Fibroblast of lung (primary cell): ENCODE measurements at regions not wholly inside any gene's neighbourhood (a gene's known extent, or its start where the extent isn't known, plus 50 kb on each side); places are given as distances from the start of the nearest gene placed in this dataset.

Experiments used
- DNase-seq, 2 donors: peaks; one replicate each; pipeline versions ENCODE4 v3.0.0 to v3.0.0-alpha.2; 2010; ENCODE audit warnings: low read depth in 2 of 2
- H2AFZ ChIP-seq: 2 replicates; pipeline ENCODE4 v1.5.1; 2012; ENCODE audit warnings: low read length, control low read depth, inconsistent platforms
- H3K27ac ChIP-seq: 2 replicates; pipeline ENCODE4 v1.5.1; 2011; ENCODE audit warnings: low read length, control low read depth; ENCODE audit not compliant: insufficient read depth
- H3K27me3 ChIP-seq: 2 replicates; pipeline ENCODE4 v1.5.1; 2011; ENCODE audit warnings: mild to moderate bottlenecking, low read length; ENCODE audit not compliant: control insufficient read depth, insufficient read depth
- H3K36me3 ChIP-seq: 2 replicates; pipeline ENCODE4 v1.5.1; 2011; ENCODE audit warnings: low read length; ENCODE audit not compliant: control insufficient read depth, insufficient read depth
- H3K4me1 ChIP-seq: 2 replicates; pipeline ENCODE4 v1.5.1; 2011; ENCODE audit warnings: low read length; ENCODE audit not compliant: control insufficient read depth, insufficient read depth; ENCODE audit errors: extremely low read depth
- H3K4me2 ChIP-seq: 2 replicates; pipeline ENCODE4 v1.5.1; 2011; ENCODE audit warnings: low read length, control low read depth; ENCODE audit not compliant: insufficient read depth; ENCODE audit errors: extremely low read depth
- H3K4me3 ChIP-seq, 4 experiments: fragments of 200-600 bp in 1 of 4; sonication (generic) in 1 of 4; replicated peaks in 1 of 4; 2 replicates each; pipeline ENCODE4 v1.5.1; 2011 to 2016; ENCODE audit warnings: low read length in 4 of 4, low read depth in 3 of 4, mild to moderate bottlenecking in 3 of 4, control low read depth in 2 of 4, inconsistent platforms in 1 of 4, mixed read lengths in 1 of 4; ENCODE audit not compliant: insufficient read depth in 1 of 4; ENCODE audit errors: control extremely low read depth in 1 of 4
- H3K79me2 ChIP-seq: 2 replicates; pipeline ENCODE4 v1.5.1; 2012; ENCODE audit warnings: mild to moderate bottlenecking, low read length, inconsistent platforms; ENCODE audit not compliant: control insufficient read depth, insufficient read depth
- H3K9ac ChIP-seq: 2 replicates; pipeline ENCODE4 v1.5.1; 2011; ENCODE audit warnings: mild to moderate bottlenecking, low read length, control low read depth; ENCODE audit not compliant: insufficient read depth
- H3K9me3 ChIP-seq: 2 replicates; pipeline ENCODE4 v1.5.1; 2012; ENCODE audit warnings: low read depth, low read length; ENCODE audit not compliant: control insufficient read depth, insufficient read depth
- H4K20me1 ChIP-seq: 2 replicates; pipeline ENCODE4 v1.5.1; 2011; ENCODE audit warnings: low read length; ENCODE audit not compliant: control insufficient read depth, insufficient read depth; ENCODE audit errors: extremely low read depth
- CTCF ChIP-seq, 2 donors: IDR thresholded peaks in 1 of 2; conservative IDR thresholded peaks in 1 of 2; 1 replicate in 1 of 2; 2 replicates in 1 of 2; pipeline ENCODE4 v1.5.1; 2011 to 2012; ENCODE audit warnings: low read length in 2 of 2, control low read depth in 1 of 2, inconsistent platforms in 1 of 2, low read depth in 1 of 2, mild to moderate bottlenecking in 1 of 2
- EZH2 ChIP-seq: IDR thresholded peaks from 2 replicates; pipeline ENCODE4 v1.5.1; 2012; ENCODE audit warnings: low read length, control low read depth, mild to moderate bottlenecking; ENCODE audit errors: missing control alignments

- TF ChIP-seq EZH2, result no peak
- TF ChIP-seq CTCF (conservative IDR thresholded peaks at IDR 0.05 in 1 of 2, IDR thresholded peaks at IDR 0.05 in 1 of 2; ENCODE audit: low read depth in 1 of 2, low read length in 2 of 2), result no peak
- H3K9me3 ChIP-seq, result no peaks in the 10 kb centered on the region
- no peak overlapping the region for H2AFZ ChIP-seq
- H3K27me3 ChIP-seq, result peaks cover 11% of the 10 kb centered on the region
- no peaks in the 10 kb centered on the region for H4K20me1 ChIP-seq
- no peak overlapping the region for H3K9ac ChIP-seq
- no peak for DNase-seq
- H3K4me3 ChIP-seq, result no peak overlapping the region
- no peaks in the 10 kb centered on the region for H3K4me1 ChIP-seq
- H3K36me3 ChIP-seq, result no peaks in the 10 kb centered on the region
- H3K4me2 ChIP-seq, result no peak overlapping the region
- H3K27ac ChIP-seq, result no peak overlapping the region
- no peaks in the 10 kb centered on the region for H3K79me2 ChIP-seq
Measured at GRCh38 chr12:53843545-53843944, 91.8 kb upstream of the CISTR start.

DNA sequence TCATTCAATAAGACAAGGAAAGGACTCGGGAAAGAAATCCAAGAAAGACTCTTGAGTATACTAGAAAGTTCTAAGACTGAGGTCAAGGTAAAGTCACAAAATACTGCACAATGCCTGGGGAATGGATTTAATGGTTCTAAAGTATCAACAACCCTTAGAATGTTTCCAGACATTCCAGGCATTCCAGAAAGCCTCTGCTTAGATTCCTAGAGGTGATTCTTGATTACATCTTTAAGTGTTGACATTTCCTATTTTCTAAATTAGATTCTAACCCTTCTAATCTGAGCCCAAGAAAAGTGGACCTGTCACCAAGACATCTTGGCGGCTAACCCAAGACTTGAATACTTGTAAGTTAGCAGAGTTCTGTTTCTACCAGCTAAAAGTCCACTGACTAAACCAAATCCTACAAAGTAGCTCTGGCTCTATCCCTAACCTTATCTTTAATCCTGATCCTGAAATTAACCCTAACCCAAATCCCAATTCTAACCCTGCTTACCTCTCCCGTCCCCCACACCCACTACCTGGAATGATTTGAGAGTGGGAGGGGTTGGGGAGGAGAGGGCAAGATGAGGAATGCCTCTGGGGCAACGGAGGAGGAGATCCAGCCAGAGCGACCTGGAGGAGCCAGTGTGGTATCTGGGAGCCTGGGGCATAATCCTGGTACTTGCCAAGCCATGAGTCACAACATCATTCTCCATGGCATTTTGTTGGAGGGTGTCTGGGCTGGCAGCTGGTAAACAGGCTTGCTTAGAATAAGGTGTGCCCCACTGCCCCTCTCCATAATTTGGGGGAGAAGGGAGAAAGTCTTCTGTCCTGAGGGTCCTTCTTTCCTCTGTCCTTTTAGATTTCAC lies 93.4 kb upstream of the HOXC13 start:
- H3K36me3 ChIP-seq, result no peaks in the 10 kb centered on the region
- H3K9me3 ChIP-seq, result no peaks in the 10 kb centered on the region
- peak in 1 of 2 donors; percentile 54 for DNase-seq
- H2AFZ ChIP-seq, result no peak overlapping the region
- no peak overlapping the region for H3K4me3 ChIP-seq
- TF ChIP-seq EZH2 (no peak), CTCF (conservative IDR thresholded peaks at IDR 0.05 in 1 of 2, IDR thresholded peaks at IDR 0.05 in 1 of 2; ENCODE audit: low read depth in 1 of 2, low read length in 2 of 2) (no peak)
- H4K20me1 ChIP-seq, result no peaks in the 10 kb centered on the region
- no peaks in the 10 kb centered on the region for H3K79me2 ChIP-seq
- H3K27me3 ChIP-seq, result peaks cover 12% of the 10 kb centered on the region
- H3K27ac ChIP-seq, result no peak overlapping the region
- no peak overlapping the region for H3K9ac ChIP-seq
- no peaks in the 10 kb centered on the region for H3K4me1 ChIP-seq
- no peak overlapping the region for H3K4me2 ChIP-seq

DNA sequence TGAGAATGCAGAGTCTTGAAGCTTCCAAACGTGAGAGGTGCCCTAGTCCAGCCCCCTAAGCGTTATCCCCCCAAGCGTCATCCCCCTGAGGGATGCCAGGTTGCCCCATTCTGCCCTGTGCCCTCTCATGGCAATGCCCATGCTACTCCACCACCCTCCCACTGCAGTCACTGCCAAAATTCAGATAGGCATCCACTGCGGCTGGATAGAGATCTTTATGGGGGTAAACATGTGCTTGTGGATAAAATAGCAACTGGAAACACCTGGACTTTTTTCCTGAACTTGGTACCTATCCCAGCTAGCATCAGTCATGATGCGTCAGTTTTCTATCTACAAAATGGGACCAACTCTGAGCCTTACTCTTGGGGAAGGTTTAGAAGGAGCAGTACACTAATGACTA lies 92.7 kb upstream of the HOXC13 start:
- H3K27ac ChIP-seq, result no peak overlapping the region
- no peaks in the 10 kb centered on the region for H3K9me3 ChIP-seq
- no peaks in the 10 kb centered on the region for H3K36me3 ChIP-seq
- no peaks in the 10 kb centered on the region for H3K4me1 ChIP-seq
- no peak overlapping the region for H3K9ac ChIP-seq
- no peaks in the 10 kb centered on the region for H3K79me2 ChIP-seq
- H3K4me2 ChIP-seq, result no peak overlapping the region
- DNase-seq, result no peak
- no peak overlapping the region for H2AFZ ChIP-seq
- peaks cover 12% of the 10 kb centered on the region for H3K27me3 ChIP-seq
- TF ChIP-seq CTCF (conservative IDR thresholded peaks at IDR 0.05 in 1 of 2, IDR thresholded peaks at IDR 0.05 in 1 of 2; ENCODE audit: low read depth in 1 of 2, low read length in 2 of 2), result no peak
- no peaks in the 10 kb centered on the region for H4K20me1 ChIP-seq
- H3K4me3 ChIP-seq, result no peak overlapping the region
